Tongue (tissue), 1 donor: ENCODE measurements at regions not wholly inside any gene's neighbourhood (a gene's known extent, or its start where the extent isn't known, plus 50 kb on each side); places are given as distances from the start of the nearest gene placed in this dataset.
"Not testable (repeated sequence)": the region's sequence is repeated elsewhere in the genome, so short reads cannot be mapped to it uniquely, and the experiment has no call there.

ENCODE experiments used
- DNase-seq: peaks from one replicate; pipeline ENCODE4 v3.0.0-alpha.2; 2015

GRCh38 chr2:111539991-111540390 is 344.0 kb downstream of the ANAPC1 start:
- DNase-seq = not testable (repeated sequence)

GRCh38 chr2:111542120-111542774 is 341.7 kb downstream of the ANAPC1 start:
- DNase-seq = not testable (repeated sequence)

- DNase-seq = not testable (repeated sequence)
Observed at GRCh38 chr2:111544006-111544405, 340.0 kb downstream of the ANAPC1 start.

GRCh38 chr2:111545723-111546431 is 338.1 kb downstream of the ANAPC1 start:
- not testable (repeated sequence) for DNase-seq

GRCh38 chr2:111546578-111546977 is 337.4 kb downstream of the ANAPC1 start:
- not testable (repeated sequence) for DNase-seq

GRCh38 chr2:111549174-111549573 is 334.8 kb downstream of the ANAPC1 start:
- not testable (repeated sequence) for DNase-seq

GRCh38 chr2:111551428-111551827 is 332.6 kb downstream of the ANAPC1 start:
- DNase-seq = not testable (repeated sequence)

- DNase-seq = not testable (repeated sequence)
Observed at GRCh38 chr2:111552625-111553024, 331.4 kb downstream of the ANAPC1 start.

GRCh38 chr2:111559301-111559700 is 324.7 kb downstream of the ANAPC1 start:
- DNase-seq = not testable (repeated sequence)

GRCh38 chr2:111559814-111560213 is 324.2 kb downstream of the ANAPC1 start:
- not testable (repeated sequence) for DNase-seq

GRCh38 chr2:111566068-111566467 is 317.9 kb downstream of the ANAPC1 start:
- not testable (repeated sequence) for DNase-seq

GRCh38 chr2:111567233-111567632 is 316.8 kb downstream of the ANAPC1 start:
- DNase-seq = not testable (repeated sequence)

- not testable (repeated sequence) for DNase-seq
Observed at GRCh38 chr2:111569356-111570199, 314.4 kb downstream of the ANAPC1 start.

GRCh38 chr2:111570300-111571114 is 313.5 kb downstream of the ANAPC1 start:
- not testable (repeated sequence) for DNase-seq

- DNase-seq = not testable (repeated sequence)
Observed at GRCh38 chr2:111574803-111575202, 309.2 kb downstream of the ANAPC1 start.

- DNase-seq = not testable (repeated sequence)
Observed at GRCh38 chr2:111577154-111577885, 306.7 kb downstream of the ANAPC1 start.

GRCh38 chr2:111579500-111580134 is 304.4 kb downstream of the ANAPC1 start:
- not testable (repeated sequence) for DNase-seq

GRCh38 chr2:111580616-111581015 is 303.4 kb downstream of the ANAPC1 start:
- not testable (repeated sequence) for DNase-seq

GRCh38 chr2:111582090-111582489 is 301.9 kb downstream of the ANAPC1 start:
- not testable (repeated sequence) for DNase-seq

GRCh38 chr2:111583480-111583879 is 300.5 kb downstream of the ANAPC1 start:
- DNase-seq = not testable (repeated sequence)
